HL-60 (cell line): ENCODE measurements at regions not wholly inside any gene's neighbourhood (a gene's known extent, or its start where the extent isn't known, plus 50 kb on each side); places are given as distances from the start of the nearest gene placed in this dataset.

Experiments
- DNase-seq, 2 experiments: peaks; one replicate each; pipeline ENCODE4 v3.0.0-alpha.2; 2010 to 2020; ENCODE audit warnings: low read depth in 1 of 2, low spot score in 1 of 2
- H3K27ac ChIP-seq: fragments of 250-450 bp; sonication (Bioruptor Pico); replicated peaks from 2 replicates; pipeline ENCODE4 v1.5.1; 2020; ENCODE audit warnings: mild to moderate bottlenecking, moderate library complexity
- H3K27me3 ChIP-seq: fragments of 250-450 bp; sonication (Bioruptor Pico); 2 replicates; pipeline ENCODE4 v1.5.1; 2021; ENCODE audit warnings: mild to moderate bottlenecking, moderate library complexity; ENCODE audit not compliant: insufficient read depth, poor library complexity, severe bottlenecking
- H3K4me3 ChIP-seq: replicated peaks from 2 replicates; pipeline ENCODE4 v1.5.1; 2011; ENCODE audit warnings: mild to moderate bottlenecking, control low read depth, low read length; ENCODE audit not compliant: insufficient read depth
- CTCF ChIP-seq: IDR thresholded peaks from one replicate; pipeline ENCODE4 v1.5.1; 2011; ENCODE audit warnings: low read length, control low read depth, inconsistent platforms; ENCODE audit not compliant: insufficient read depth
- GABPA ChIP-seq: IDR thresholded peaks from 2 replicates; pipeline ENCODE4 v1.6.1; 2012; ENCODE audit warnings: low read depth
- POLR2AphosphoS5 ChIP-seq: IDR thresholded peaks from 2 replicates; pipeline ENCODE4 v1.6.1; 2012; ENCODE audit warnings: low read depth
- REST ChIP-seq: IDR thresholded peaks from 2 replicates; pipeline ENCODE4 v1.6.1; 2012; ENCODE audit warnings: low read depth; ENCODE audit not compliant: insufficient replicate concordance
- SPI1 ChIP-seq: IDR thresholded peaks from 2 replicates; pipeline ENCODE4 v1.6.1; 2012; ENCODE audit warnings: low read depth, mild to moderate bottlenecking, borderline replicate concordance

- no peak overlapping the region for H3K27ac ChIP-seq
- H3K27me3 ChIP-seq: no peaks in the 10 kb centered on the region
- no peak for DNase-seq
- no peak overlapping the region for H3K4me3 ChIP-seq
- TF ChIP-seq GABPA: no peak
- no peak for TF ChIP-seq REST
- no peak for TF ChIP-seq CTCF
These were observed 699.4 kb upstream of the FAM174A start for GRCh38 chr5:99835791-99836190.

- H3K4me3 ChIP-seq: no peak overlapping the region
- TF ChIP-seq POLR2AphosphoS5 (no peak), SPI1 (no peak)
- no peaks in the 10 kb centered on the region for H3K27me3 ChIP-seq
- DNase-seq: no peak
- H3K27ac ChIP-seq: no peak overlapping the region
These were observed 708.0 kb upstream of the FAM174A start for GRCh38 chr5:99827136-99827535.

- Histone ChIP-seq H3K27ac (no peak overlapping the region), H3K27me3 (no peaks in the 10 kb centered on the region), H3K4me3 (no peak overlapping the region)
- TF ChIP-seq CTCF (no peak), GABPA (no peak), SPI1 (no peak), REST (no peak), POLR2AphosphoS5 (no peak)
- DNase-seq: no peak
These were observed 717.4 kb upstream of the FAM174A start for GRCh38 chr5:99817796-99818195.

GRCh38 chr5:99814321-99815063, 720.7 kb upstream of the FAM174A start:
- H3K27ac ChIP-seq: no peak overlapping the region
- TF ChIP-seq SPI1: no peak
- no peak for TF ChIP-seq REST
- no peak for TF ChIP-seq CTCF
- no peak for TF ChIP-seq POLR2AphosphoS5
- H3K4me3 ChIP-seq: no peak overlapping the region
- DNase-seq: no peak
- no peaks in the 10 kb centered on the region for H3K27me3 ChIP-seq
